OCI-LY7 (cell line): ENCODE measurements at regions not wholly inside any gene's neighbourhood (a gene's known extent, or its start where the extent isn't known, plus 50 kb on each side); places are given as distances from the start of the nearest gene placed in this dataset.

Experiments used
- BruUV-seq: library from RNA; stranded (reverse); fragments of 400-500 nt; replicated peaks from 2 replicates; lab custom pipeline; 2021; lab: Mats Ljungman, UMichigan
- CTCF ChIA-PET: fragments of 300-600 bp; sonication (Branson Sonifier 250); formaldehyde crosslinking; loops from one replicate; lab custom pipeline; 2022; ENCODE audit warnings: antibody characterized with exemption; ENCODE audit not compliant: unreplicated experiment; lab: Charles Lee
- POLR2A ChIA-PET: fragments of 300-600 bp; sonication (Branson Sonifier 250); formaldehyde crosslinking; loops from one replicate; lab custom pipeline; 2022; ENCODE audit warnings: antibody characterized with exemption; lab: Charles Lee
- DNase-seq: peaks from one replicate; pipeline ENCODE4 v3.0.0-alpha.2; 2015; ENCODE audit warnings: low spot score
- H2AFZ ChIP-seq: fragments of 200-600 bp; sonication (generic), shearing (Covaris generic); 2 replicates; pipeline ENCODE4 v1.6.1; 2014; ENCODE audit warnings: mild to moderate bottlenecking, antibody characterized with exemption, low read length, moderate library complexity
- H3K27ac ChIP-seq: fragments of 200-600 bp; sonication (generic); 2 replicates; pipeline ENCODE4 v1.5.1; 2014; ENCODE audit warnings: mixed run types, low read depth, mild to moderate bottlenecking, moderate library complexity, low read length, inconsistent platforms; ENCODE audit not compliant: poor library complexity, severe bottlenecking
- H3K36me3 ChIP-seq: fragments of 200-600 bp; sonication (generic); 2 replicates; pipeline ENCODE4 v1.6.1; 2014; ENCODE audit warnings: mild to moderate bottlenecking, antibody characterized with exemption, low read length, moderate library complexity, mixed read lengths; ENCODE audit not compliant: insufficient read depth
- H3K4me1 ChIP-seq: fragments of 200-600 bp; sonication (generic); 2 replicates; pipeline ENCODE4 v1.5.1; 2014; ENCODE audit warnings: mild to moderate bottlenecking, low read length; ENCODE audit not compliant: insufficient read depth, poor library complexity, severe bottlenecking
- H3K4me2 ChIP-seq: fragments of 200-600 bp; sonication (generic); 2 replicates; pipeline ENCODE4 v1.6.1; 2014; ENCODE audit warnings: mild to moderate bottlenecking, low read length
- H3K4me3 ChIP-seq: fragments of 200-600 bp; sonication (generic); 2 replicates; pipeline ENCODE4 v1.5.1; 2014; ENCODE audit warnings: mild to moderate bottlenecking, low read depth, low read length; ENCODE audit not compliant: poor library complexity, severe bottlenecking
- H3K79me2 ChIP-seq: fragments of 200-600 bp; sonication (generic); 2 replicates; pipeline ENCODE4 v1.6.1; 2016; ENCODE audit warnings: low read depth, mild to moderate bottlenecking, low read length, moderate library complexity, mixed read lengths; ENCODE audit not compliant: insufficient read depth
- H3K9me2 ChIP-seq: fragments of 200-600 bp; sonication (generic); 2 replicates; pipeline ENCODE4 v1.6.1; 2016; ENCODE audit warnings: mild to moderate bottlenecking, low read length, mixed read lengths; ENCODE audit not compliant: insufficient read depth
- H3K9me3 ChIP-seq: fragments of 200-600 bp; sonication (generic); 2 replicates; pipeline ENCODE4 v1.6.1; 2014; ENCODE audit warnings: mild to moderate bottlenecking, mixed run types, low read length, mixed read lengths
- H4K20me1 ChIP-seq: fragments of 200-600 bp; sonication (generic); 2 replicates; pipeline ENCODE4 v1.6.1; 2014; ENCODE audit warnings: mild to moderate bottlenecking, antibody characterized with exemption, low read length, moderate library complexity, mixed read lengths; ENCODE audit not compliant: insufficient read depth
- EZH2phosphoT487 ChIP-seq: fragments of 200-600 bp; sonication (generic); IDR thresholded peaks from 2 replicates; pipeline ENCODE4 v1.6.1; 2018; ENCODE audit warnings: low read depth, borderline replicate concordance, mild to moderate bottlenecking, mixed run types, antibody characterized with exemption, low read length, moderate library complexity, mixed read lengths
- intact Hi-C: fragments of 100-400 bp; cut with micrococcal nuclease; formaldehyde crosslinking; loops from one replicate; pipeline ENCODE4 v1.10.0; 2022; ENCODE audit not compliant: unreplicated experiment
- TF ChIP-seq, protein P1 (sequence below): fragments of 200-600 bp; sonication (generic); conservative IDR thresholded peaks from 2 replicates; pipeline ENCODE4 v1.5.1; 2014; ENCODE audit warnings: mild to moderate bottlenecking, antibody characterized with exemption, low read length, moderate library complexity, mixed read lengths

DNA sequence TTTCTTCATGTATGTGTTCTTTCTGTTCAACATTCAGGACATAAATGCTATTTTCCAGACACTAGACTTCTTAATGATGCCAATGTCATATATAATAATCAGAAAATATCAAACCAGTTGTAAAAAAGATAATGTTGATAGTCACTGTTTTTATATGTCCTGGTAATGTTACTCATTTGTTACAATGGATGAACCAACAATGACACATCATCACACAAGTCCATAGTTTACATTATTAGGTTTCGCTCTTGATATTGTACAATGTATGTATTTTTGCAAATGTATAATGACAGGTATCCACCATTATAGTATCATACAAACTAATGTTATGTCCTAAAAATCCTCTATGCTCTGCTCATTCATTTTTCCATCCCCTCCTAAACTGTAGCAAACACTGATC is 243.8 kb upstream of the CDIN1 start:
- TF ChIP-seq, protein P1, sequence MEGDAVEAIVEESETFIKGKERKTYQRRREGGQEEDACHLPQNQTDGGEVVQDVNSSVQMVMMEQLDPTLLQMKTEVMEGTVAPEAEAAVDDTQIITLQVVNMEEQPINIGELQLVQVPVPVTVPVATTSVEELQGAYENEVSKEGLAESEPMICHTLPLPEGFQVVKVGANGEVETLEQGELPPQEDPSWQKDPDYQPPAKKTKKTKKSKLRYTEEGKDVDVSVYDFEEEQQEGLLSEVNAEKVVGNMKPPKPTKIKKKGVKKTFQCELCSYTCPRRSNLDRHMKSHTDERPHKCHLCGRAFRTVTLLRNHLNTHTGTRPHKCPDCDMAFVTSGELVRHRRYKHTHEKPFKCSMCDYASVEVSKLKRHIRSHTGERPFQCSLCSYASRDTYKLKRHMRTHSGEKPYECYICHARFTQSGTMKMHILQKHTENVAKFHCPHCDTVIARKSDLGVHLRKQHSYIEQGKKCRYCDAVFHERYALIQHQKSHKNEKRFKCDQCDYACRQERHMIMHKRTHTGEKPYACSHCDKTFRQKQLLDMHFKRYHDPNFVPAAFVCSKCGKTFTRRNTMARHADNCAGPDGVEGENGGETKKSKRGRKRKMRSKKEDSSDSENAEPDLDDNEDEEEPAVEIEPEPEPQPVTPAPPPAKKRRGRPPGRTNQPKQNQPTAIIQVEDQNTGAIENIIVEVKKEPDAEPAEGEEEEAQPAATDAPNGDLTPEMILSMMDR, result no peak
- TF ChIP-seq EZH2phosphoT487, result no peak
- Histone ChIP-seq H3K27ac (no peak overlapping the region), H3K9me3 (no peaks in the 10 kb centered on the region), H3K9me2 (no peaks in the 10 kb centered on the region), H3K4me2 (no peak overlapping the region), H3K4me3 (no peak overlapping the region), H4K20me1 (no peaks in the 10 kb centered on the region), H3K79me2 (no peaks in the 10 kb centered on the region), H3K36me3 (no peaks in the 10 kb centered on the region), H2AFZ (no peak overlapping the region), H3K4me1 (no peaks in the 10 kb centered on the region)
- intact Hi-C loops, result no loop called here
- CTCF ChIA-PET, result no interaction called here
- DNase-seq, result no peak
- POLR2A ChIA-PET, result interaction anchor here (0.6 kb wide), 1 partner anchor 365 kb away, joined by 4 read pairs; no protein-coding TSS in a partner anchor
- no TSS peak for BruUV-seq

DNA sequence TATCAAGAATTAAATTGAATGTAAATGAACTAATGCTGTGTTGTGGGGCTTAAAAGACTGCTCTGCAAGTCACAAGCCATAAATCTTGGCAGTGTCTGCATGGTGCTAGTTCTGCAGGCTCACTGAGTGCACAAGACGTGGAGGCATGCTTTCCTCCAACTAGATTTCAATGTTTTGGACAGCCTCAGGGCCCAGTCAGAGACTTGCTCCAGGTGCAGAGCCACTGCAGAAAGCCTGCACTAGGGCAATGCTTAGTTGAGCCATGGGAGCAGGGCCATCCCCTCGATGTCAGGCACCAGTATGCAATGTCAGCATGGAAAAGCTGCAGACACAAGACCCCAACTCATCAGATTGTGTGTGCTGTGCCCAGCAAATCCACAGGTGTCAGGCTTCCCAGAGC is 234.5 kb upstream of the CDIN1 start:
- Histone ChIP-seq H3K79me2 (no peaks in the 10 kb centered on the region), H3K27ac (no peak overlapping the region), H2AFZ (no peak overlapping the region), H3K36me3 (no peaks in the 10 kb centered on the region), H3K4me2 (no peak overlapping the region), H4K20me1 (no peaks in the 10 kb centered on the region), H3K9me3 (no peaks in the 10 kb centered on the region), H3K4me3 (no peak overlapping the region), H3K9me2 (no peaks in the 10 kb centered on the region), H3K4me1 (no peaks in the 10 kb centered on the region)
- CTCF ChIA-PET, result no interaction called here
- DNase-seq, result no peak
- intact Hi-C loops, result no loop called here
- no TSS peak for BruUV-seq
- TF ChIP-seq EZH2phosphoT487, result no peak
- TF ChIP-seq, protein P1, result no peak
- POLR2A ChIA-PET, result interaction anchor here (0.6 kb wide), 1 partner anchor 337 kb away, joined by 3 read pairs; no protein-coding TSS in a partner anchor

DNA sequence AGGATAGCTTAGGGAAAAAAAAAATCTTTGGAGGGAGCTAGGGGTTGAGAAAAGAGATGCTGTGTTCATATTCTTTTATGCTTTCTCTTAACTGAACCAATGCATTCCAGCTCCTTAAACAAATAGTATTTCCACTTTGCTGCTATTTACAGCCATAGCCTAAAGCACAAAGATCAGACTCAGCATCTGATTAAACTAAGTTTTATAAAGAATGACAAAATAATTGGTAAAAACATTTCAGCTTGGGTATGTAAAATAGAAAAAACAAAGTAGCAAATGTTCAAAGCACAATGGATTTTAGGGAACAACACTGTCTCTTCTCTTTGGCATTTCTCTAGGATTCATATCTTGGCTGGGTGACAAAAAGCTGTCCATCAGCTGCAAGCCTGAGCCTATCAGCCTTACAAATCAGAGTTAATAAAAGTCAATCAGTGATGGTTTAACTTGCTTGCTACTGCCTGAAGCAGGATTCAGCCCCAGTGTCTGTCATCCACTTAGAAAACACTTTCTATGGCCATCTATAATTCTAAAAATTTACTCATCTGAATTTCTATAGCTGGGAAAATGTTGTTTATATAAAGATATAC is 232.1 kb upstream of the CDIN1 start:
- H3K4me1 ChIP-seq, result no peaks in the 10 kb centered on the region
- no peaks in the 10 kb centered on the region for H3K9me3 ChIP-seq
- no peaks in the 10 kb centered on the region for H3K79me2 ChIP-seq
- no peak overlapping the region for H3K27ac ChIP-seq
- H4K20me1 ChIP-seq, result no peaks in the 10 kb centered on the region
- H3K4me3 ChIP-seq, result no peak overlapping the region
- POLR2A ChIA-PET, result interaction anchor here (0.5 to 0.9 kb wide), 4 partner anchors 10 to 832 kb away, joined by 3 to 5 read pairs (median 3); no protein-coding TSS in a partner anchor
- no peaks in the 10 kb centered on the region for H3K36me3 ChIP-seq
- H2AFZ ChIP-seq, result no peak overlapping the region
- BruUV-seq, result no TSS peak
- DNase-seq, result no peak
- CTCF ChIA-PET, result no interaction called here
- intact Hi-C loops, result no loop called here
- H3K4me2 ChIP-seq, result no peak overlapping the region
- TF ChIP-seq, protein P1, result no peak
- no peak for TF ChIP-seq EZH2phosphoT487
- H3K9me2 ChIP-seq, result no peaks in the 10 kb centered on the region
